Testis (tissue), 2 donors: ENCODE measurements at regions not wholly inside any gene's neighbourhood (a gene's known extent, or its start where the extent isn't known, plus 50 kb on each side); places are given as distances from the start of the nearest gene placed in this dataset.

Experiments
- DNase-seq: peaks from one replicate; pipeline ENCODE4 v3.0.0-alpha.2; 2019
- H3K27ac ChIP-seq, 2 donors: fragments of 200-600 bp; sonication (generic); one replicate each; pipeline ENCODE4 v1.5.1; 2019
- H3K27me3 ChIP-seq: fragments of 200-600 bp; sonication (generic); one replicate; pipeline ENCODE4 v1.5.1; 2019
- H3K36me3 ChIP-seq: fragments of 200-600 bp; sonication (generic); one replicate; pipeline ENCODE4 v1.5.1; 2017; ENCODE audit warnings: low read depth; ENCODE audit errors: missing control alignments
- H3K4me1 ChIP-seq: fragments of 200-600 bp; sonication (generic); one replicate; pipeline ENCODE4 v1.5.1; 2019
- H3K4me3 ChIP-seq, 2 donors: fragments of 200-600 bp; sonication (generic); one replicate each; pipeline ENCODE4 v1.5.1; 2017 to 2019
- H3K9me3 ChIP-seq: fragments of 200-600 bp; sonication (generic); one replicate; pipeline ENCODE4 v1.5.1; 2017
- POLR2A ChIP-seq: fragments of 450-650 bp; IDR thresholded peaks from one replicate; pipeline ENCODE4 v1.6.1; 2017; ENCODE audit warnings: antibody characterized with exemption, mild to moderate bottlenecking, moderate library complexity
- WGBS, 2 donors: methylation state at CpG; one replicate each; pipeline ENCODE4 v1.1.5; 2018; 5-methylcytosine and 5-hydroxymethylcytosine counted together
- intact Hi-C: fragments of 100-400 bp; cut with DNase I; formaldehyde crosslinking; loops from one replicate; pipeline ENCODE4 v1.15.1; 2023; ENCODE audit warnings: low total_unique reads
- small RNA-seq, 2 donors: library from RNA; depleted of rRNA; stranded (forward); fragments of <200 nt; gene quantifications; one replicate each; pipeline ENCODE3, GENCODE V24; 2016
- TF ChIP-seq, protein P1 (sequence below), 3 experiments: fragments of 450-650 bp in 2 of 3; fragments of 200-600 bp in 1 of 3; sonication (generic) in 1 of 3; IDR thresholded peaks; one replicate each; pipeline ENCODE4 v1.5.1; 2016 to 2019; ENCODE audit warnings: antibody characterized with exemption in 3 of 3, mild to moderate bottlenecking in 2 of 3, moderate library complexity in 1 of 3

DNA sequence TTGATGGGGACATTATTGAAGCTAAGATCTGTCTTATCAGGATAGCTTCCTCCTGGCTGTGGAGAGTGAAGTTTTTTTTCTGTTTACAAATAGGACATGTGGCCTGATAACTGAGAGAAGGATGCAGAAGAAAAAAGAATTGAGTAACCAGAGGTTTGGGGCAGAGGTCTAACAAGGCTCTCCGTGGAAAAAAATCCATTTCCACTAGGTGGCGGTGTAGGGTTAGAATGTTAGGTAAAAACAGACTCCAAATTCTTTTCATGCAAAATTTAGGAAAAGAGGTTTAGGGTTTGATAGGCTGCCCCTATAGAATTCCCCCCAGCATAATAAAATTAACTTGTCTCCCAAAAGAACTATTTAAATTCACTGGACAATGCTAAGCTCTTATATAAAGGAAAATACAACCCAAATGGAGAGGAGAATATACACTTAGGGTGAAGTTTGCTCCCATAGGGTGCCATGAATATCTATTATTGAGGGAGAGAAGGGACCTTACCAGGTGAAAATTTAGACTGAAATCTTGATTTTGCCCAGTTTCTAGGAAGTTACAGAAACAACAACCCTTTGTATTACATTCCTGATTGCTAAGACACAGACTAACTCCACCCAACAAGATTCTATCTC, 1560.4 kb downstream of the OTOL1 start:
- peak; percentile 79 for DNase-seq
- 21 to 35% methylated on average over 2 of the region's 2 CpGs for WGBS, 2 donors
- no peaks in the 10 kb centered on the region for H3K9me3 ChIP-seq
- H3K4me3 ChIP-seq = no peak overlapping the region
- H3K27me3 ChIP-seq = no peaks in the 10 kb centered on the region
- H3K4me1 ChIP-seq = no peaks in the 10 kb centered on the region
- TF ChIP-seq POLR2A = no peak
- TF ChIP-seq, protein P1, sequence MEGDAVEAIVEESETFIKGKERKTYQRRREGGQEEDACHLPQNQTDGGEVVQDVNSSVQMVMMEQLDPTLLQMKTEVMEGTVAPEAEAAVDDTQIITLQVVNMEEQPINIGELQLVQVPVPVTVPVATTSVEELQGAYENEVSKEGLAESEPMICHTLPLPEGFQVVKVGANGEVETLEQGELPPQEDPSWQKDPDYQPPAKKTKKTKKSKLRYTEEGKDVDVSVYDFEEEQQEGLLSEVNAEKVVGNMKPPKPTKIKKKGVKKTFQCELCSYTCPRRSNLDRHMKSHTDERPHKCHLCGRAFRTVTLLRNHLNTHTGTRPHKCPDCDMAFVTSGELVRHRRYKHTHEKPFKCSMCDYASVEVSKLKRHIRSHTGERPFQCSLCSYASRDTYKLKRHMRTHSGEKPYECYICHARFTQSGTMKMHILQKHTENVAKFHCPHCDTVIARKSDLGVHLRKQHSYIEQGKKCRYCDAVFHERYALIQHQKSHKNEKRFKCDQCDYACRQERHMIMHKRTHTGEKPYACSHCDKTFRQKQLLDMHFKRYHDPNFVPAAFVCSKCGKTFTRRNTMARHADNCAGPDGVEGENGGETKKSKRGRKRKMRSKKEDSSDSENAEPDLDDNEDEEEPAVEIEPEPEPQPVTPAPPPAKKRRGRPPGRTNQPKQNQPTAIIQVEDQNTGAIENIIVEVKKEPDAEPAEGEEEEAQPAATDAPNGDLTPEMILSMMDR (IDR thresholded peaks at IDR 0.05) = peak in 2 of 3 experiments; percentile 45 to 48
- no peak overlapping the region for H3K27ac ChIP-seq
- intact Hi-C loops = no loop called here
- no peaks in the 10 kb centered on the region for H3K36me3 ChIP-seq

DNA sequence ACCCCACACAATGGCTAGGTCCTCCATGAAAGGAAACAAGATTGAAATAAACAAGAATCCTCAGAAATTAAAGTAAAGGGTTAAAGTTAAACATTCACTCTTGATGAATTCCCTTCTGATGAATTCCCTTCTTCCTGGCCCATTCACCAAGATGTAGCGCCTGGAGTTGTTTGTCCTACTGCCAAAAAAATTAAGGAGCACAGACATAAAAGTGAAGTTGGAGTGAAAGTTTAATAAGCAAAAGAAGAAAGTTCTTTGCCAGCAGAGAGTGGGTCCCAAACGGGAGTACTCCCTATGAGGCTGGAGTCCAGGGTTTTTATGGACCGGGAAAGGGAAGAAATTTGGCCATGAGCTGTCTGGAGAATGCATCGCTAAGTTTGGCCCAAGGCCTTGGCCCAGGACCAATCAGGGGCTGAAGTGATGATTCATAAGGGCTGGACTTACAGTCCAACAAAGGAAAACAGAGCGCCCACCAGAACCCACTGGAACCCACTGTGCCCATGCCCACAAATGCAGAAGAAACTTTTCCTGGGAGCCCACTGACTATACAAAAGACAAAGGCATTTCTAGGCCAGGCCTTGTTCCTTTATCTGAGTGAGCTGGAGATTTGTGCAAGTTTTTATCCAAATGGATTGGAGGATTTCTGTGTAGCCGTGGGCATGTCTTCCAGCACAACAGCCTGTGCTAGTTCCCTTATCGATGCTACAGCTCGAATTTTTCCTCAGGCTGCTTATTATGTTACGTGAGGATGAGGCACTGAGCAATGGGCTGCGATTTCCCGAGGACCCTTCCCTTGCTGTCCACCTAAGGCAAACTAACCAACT, 1561.6 kb downstream of the OTOL1 start:
- TF ChIP-seq, protein P1 (IDR thresholded peaks at IDR 0.05) = no peak
- TF ChIP-seq POLR2A = no peak
- Histone ChIP-seq H3K27ac (no peak overlapping the region), H3K4me3 (no peak overlapping the region), H3K4me1 (no peaks in the 10 kb centered on the region), H3K36me3 (no peaks in the 10 kb centered on the region), H3K9me3 (no peaks in the 10 kb centered on the region), H3K27me3 (no peaks in the 10 kb centered on the region)
- intact Hi-C loops = no loop called here
- no peak for DNase-seq
- 37 to 46% methylated on average over 10 to 11 of the region's 11 CpGs for WGBS, 2 donors

DNA sequence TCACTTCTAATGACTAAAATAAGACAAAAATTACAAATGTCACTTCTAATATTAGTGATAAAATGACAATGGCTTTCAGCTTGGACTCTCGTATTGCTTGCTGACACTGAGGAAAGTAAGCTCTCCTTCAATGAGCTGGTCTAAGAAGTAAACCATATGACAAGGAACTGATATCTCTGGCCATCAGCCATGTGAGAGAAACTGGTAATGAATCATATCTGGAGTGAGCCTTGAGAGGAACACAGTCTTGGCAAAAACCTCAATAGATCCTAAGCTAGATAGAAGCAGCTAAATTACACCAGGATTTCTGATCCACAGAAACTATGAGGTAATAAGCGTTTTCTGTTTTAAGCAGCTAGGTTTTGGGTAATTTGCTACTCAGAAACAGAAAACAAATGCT, 1575.1 kb downstream of the OTOL1 start:
- no peaks in the 10 kb centered on the region for H3K36me3 ChIP-seq
- H3K27ac ChIP-seq = no peak overlapping the region
- no peaks in the 10 kb centered on the region for H3K4me1 ChIP-seq
- H3K9me3 ChIP-seq = no peaks in the 10 kb centered on the region
- WGBS, 2 donors = 78% methylated on average over 2 of the region's 2 CpGs
- TF ChIP-seq POLR2A = no peak
- TF ChIP-seq, protein P1 (IDR thresholded peaks at IDR 0.05) = no peak
- H3K27me3 ChIP-seq = no peaks in the 10 kb centered on the region
- DNase-seq = no peak
- intact Hi-C loops = no loop called here
- no peak overlapping the region for H3K4me3 ChIP-seq

Small RNAs in the stretch of these regions (small RNA-seq; reads per million reads assigned to genes)
- 0 to 0.64 reads per million in 2 donors for gene AC128716.1
